GM12872 (cell line): ENCODE measurements at regions not wholly inside any gene's neighbourhood (a gene's known extent, or its start where the extent isn't known, plus 50 kb on each side); places are given as distances from the start of the nearest gene placed in this dataset.

Experiments
- TF ChIP-seq, protein P1 (sequence below): IDR thresholded peaks from 3 replicates; pipeline ENCODE4 v1.5.1; 2011; ENCODE audit warnings: low read depth, mild to moderate bottlenecking, low read length, moderate library complexity; ENCODE audit not compliant: insufficient read depth

DNA sequence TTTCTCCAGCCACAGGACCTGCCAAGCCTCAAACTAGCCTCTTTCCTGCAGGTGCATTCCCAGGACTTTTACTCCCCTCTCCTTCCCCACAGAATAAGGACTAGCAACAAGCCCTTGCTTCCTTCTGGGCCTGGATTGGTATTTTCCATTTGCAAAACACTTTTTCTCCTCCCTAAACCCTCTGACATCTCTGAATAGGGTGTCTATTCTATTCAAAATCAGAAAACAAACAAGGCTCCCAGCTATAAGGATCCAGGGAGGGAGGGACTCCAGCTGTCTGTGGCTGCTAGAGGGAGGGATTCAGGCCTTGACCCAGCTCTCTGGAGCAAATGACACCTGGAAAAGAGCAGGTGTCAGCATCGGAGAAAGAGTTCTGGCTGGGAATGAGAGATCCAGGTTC is 168.5 kb upstream of the BDNF start:
- TF ChIP-seq, protein P1, sequence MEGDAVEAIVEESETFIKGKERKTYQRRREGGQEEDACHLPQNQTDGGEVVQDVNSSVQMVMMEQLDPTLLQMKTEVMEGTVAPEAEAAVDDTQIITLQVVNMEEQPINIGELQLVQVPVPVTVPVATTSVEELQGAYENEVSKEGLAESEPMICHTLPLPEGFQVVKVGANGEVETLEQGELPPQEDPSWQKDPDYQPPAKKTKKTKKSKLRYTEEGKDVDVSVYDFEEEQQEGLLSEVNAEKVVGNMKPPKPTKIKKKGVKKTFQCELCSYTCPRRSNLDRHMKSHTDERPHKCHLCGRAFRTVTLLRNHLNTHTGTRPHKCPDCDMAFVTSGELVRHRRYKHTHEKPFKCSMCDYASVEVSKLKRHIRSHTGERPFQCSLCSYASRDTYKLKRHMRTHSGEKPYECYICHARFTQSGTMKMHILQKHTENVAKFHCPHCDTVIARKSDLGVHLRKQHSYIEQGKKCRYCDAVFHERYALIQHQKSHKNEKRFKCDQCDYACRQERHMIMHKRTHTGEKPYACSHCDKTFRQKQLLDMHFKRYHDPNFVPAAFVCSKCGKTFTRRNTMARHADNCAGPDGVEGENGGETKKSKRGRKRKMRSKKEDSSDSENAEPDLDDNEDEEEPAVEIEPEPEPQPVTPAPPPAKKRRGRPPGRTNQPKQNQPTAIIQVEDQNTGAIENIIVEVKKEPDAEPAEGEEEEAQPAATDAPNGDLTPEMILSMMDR: no peak

DNA sequence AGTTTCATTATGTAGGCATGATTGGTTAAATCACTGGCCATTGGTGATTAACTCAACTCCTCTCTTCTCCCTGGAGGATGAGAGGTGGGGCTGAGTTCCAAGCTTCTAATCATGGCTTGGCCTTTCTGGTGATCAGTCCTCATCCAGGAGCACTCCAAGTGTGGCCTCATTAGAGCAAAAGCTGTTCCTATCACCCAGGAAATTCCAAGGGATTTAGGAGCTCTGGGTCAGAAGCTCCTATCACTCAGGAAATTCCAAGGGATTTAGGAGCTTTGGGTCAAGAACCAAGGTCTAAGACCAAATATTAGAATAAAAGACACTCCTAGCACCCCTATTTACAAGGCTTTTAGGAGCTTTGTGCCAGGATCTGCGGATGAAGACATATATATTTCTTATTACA is 168.0 kb upstream of the BDNF start:
- TF ChIP-seq, protein P1: no peak

- TF ChIP-seq, protein P1: no peak
Observed at GRCh38 chr11:27865105-27865504, 164.8 kb upstream of the BDNF start.

GRCh38 chr11:27864611-27865010 is 164.4 kb upstream of the BDNF start:
- TF ChIP-seq, protein P1: no peak

DNA sequence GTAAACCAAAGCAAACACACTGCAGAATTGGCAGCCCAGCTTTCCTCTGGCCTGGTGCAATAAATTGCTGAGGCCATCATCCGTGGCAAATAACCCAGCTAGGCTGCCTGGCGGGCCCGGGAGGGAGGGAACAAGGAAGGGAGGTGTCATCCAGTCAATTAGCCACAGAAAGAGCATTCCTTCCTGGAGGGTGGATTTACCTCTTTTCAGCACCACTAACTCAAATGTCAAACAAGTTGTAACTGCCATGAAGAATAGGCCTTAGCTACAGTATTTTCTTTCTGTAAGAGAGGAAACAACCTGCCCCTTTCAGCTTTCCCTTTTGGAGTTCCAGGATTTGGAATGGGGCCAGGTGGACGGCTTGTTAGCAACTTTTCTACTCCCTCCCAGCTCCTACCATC is 163.8 kb upstream of the BDNF start:
- TF ChIP-seq, protein P1: no peak

GRCh38 chr11:27863637-27864036 is 163.4 kb upstream of the BDNF start:
- TF ChIP-seq, protein P1: no peak

DNA sequence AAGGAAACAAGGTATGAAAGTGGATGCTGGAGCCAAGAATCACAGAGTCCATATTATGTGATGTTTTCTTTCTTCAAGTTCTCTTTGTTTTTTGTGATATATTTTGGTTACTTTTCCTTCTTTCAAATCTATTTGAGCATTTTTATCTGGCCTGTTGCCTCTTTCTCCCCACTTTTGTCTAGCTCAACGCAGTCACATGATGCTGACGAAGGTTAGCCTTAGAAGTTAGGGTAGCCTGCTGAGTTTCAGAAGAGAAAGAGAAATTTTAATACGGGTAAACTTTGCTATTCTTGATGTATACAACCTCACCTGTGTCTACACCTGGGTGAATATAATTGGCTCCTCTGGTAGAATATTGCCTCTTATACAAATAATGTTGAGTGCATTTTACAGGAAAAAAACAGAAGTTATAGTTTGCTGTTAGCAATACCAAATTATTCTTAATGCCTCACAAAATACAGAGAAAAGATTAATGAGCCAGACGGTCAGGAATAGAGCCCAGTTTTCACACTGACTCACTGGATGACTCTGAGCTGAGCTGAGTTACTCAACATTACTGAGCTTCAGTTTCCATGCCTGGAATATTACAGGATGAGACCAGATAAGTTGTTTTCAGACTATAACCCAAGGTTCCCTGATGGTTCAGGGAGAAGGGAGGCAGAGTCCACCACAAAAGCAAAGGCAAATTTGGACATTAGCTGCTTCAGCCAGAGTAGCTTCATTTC is 161.6 kb upstream of the BDNF start:
- TF ChIP-seq, protein P1: no peak

GRCh38 chr11:27860811-27861210 is 160.6 kb upstream of the BDNF start:
- TF ChIP-seq, protein P1: no peak
